H54 (cell line): ENCODE measurements at regions not wholly inside any gene's neighbourhood (a gene's known extent, or its start where the extent isn't known, plus 50 kb on each side); places are given as distances from the start of the nearest gene placed in this dataset.
A peak's percentile ranks its signal among the peaks of the same experiment; 100 is the strongest.
"Not testable (repeated sequence)": the region's sequence is repeated elsewhere in the genome, so short reads cannot be mapped to it uniquely, and the experiment has no call there.

Experiments used
- DNase-seq: peaks from one replicate; pipeline ENCODE4 v3.0.0; 2011; ENCODE audit warnings: low spot score, mixed read lengths; ENCODE audit not compliant: insufficient read length
- FAIRE-seq: peaks from 3 replicates; lab custom pipeline; 2011; peaks lifted over from hg19 to GRCh38; lab: Jason Lieb, UNC
- POLR2A ChIP-seq: IDR thresholded peaks from 2 replicates; pipeline ENCODE4 v1.6.1; 2011; ENCODE audit warnings: low read depth, mild to moderate bottlenecking, low read length

DNA sequence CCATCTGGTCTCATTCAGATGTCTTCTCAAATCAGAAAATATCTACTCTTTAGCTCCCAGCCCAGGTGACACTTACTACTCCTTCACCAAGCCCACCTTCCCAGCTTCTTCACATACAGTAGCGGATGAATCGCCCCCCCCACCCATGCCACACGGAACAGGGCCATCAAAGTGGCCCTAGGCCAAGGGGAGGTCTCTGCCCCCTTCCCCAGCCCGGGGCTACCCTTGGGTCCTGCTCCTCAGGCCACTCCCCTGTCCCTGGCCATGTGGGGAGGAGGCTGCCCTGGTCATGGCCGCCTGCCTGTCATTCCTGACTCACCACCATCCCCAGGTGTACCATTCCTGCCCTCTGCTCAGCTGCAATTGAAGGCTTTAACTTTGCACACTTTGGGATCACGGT lies 142.8 kb downstream of the NECTIN1 start:
- FAIRE-seq, result no peak

DNA sequence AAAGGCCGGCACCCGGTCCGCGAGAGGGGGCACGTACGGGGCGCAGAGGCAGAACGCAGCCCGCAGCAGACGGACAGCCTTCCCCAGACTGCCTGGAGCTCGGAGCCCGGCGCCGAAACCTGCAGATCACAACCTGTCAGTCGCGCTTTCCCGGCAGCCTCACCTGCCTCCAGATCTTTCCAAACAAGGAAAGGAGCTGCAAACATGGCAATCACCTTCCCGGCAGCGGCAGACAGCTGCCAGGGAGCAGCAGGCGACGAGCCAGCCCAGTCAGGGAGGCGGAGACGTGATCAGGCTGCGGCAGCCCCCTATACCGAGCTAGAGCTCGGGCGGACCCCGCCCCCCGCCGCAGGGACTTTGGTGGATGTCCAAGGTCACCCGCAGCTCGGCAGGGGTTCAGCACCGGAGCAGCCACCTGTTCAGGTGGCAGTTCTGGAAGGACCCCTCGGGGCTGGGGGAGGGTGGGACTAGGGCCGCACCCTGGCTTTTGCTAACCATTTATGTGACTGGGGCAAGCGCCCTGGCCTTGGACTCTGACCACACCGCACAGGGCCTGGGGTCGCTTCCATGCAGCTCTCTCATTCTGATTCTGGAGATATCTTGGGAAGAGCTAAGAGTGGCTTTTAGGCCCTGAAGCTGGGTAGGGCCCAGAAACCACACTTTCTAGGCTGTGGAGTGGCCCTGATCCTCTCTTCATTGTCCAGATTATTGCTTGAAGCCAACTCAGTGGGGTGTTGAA lies 143.8 kb downstream of the NECTIN1 start:
- FAIRE-seq (no peak), DNase-seq (no peak)
- TF ChIP-seq POLR2A, result no peak

More for the DNA sequence above, 142.8 kb downstream of the NECTIN1 start:
- no peak for DNase-seq
- no peak for TF ChIP-seq POLR2A

DNA sequence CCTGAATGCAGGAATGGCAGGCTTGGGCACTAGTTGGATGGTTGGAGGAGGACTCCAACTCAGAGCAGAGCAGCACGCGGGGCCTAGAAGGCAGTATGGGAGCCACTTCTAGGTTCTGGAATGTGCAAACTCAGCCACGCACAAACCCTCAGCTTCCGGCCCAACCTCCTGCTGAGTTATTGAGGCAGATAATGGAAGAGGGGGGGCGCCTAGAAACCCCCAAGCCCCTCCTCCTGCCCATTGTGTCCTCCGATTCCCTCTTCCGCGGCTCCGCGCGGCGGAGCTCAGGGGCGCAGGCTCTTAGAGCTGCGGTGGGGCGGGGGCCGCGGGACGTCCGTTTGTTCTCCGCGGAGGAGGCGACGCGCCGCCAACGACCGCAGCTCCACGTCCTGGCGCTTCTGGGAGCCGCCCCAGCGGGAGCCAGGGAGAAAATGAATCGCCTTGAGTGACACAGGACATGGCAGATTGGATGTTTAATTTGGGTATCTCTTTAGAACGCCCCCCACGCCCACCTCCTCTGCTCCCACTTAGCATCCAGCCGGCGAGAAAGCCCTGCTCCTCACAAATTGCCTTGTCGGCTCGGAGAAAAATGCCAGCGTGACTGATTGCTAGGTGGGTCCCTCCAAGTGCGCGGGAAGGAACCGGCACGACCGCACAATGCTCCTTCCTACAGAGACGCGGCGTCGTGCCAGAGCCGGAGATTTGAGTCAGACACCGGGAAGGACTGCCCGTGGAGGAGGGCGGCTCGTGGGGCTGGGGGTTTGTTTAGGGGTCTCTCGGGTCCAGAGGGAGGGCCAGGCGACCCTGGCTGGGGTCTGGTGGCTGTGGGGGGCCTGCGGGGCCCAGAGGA lies 144.6 kb downstream of the NECTIN1 start:
- no peak for TF ChIP-seq POLR2A
- FAIRE-seq (no peak), DNase-seq (peak; percentile 39)

- no peak for TF ChIP-seq POLR2A
- FAIRE-seq, result no peak
- no peak for DNase-seq
These were observed 145.4 kb downstream of the NECTIN1 start for GRCh38 chr11:119583585-119583984.

- FAIRE-seq, DNase-seq: not testable (repeated sequence)
These were observed 147.6 kb downstream of the NECTIN1 start for GRCh38 chr11:119581396-119581795.

GRCh38 chr11:119580751-119581150 lies 148.2 kb downstream of the NECTIN1 start:
- DNase-seq, result no peak
- no peak for TF ChIP-seq POLR2A
- FAIRE-seq, result no peak

GRCh38 chr11:119580081-119580480 lies 148.9 kb downstream of the NECTIN1 start:
- no peak for FAIRE-seq
- DNase-seq, result no peak
- TF ChIP-seq POLR2A, result no peak

DNA sequence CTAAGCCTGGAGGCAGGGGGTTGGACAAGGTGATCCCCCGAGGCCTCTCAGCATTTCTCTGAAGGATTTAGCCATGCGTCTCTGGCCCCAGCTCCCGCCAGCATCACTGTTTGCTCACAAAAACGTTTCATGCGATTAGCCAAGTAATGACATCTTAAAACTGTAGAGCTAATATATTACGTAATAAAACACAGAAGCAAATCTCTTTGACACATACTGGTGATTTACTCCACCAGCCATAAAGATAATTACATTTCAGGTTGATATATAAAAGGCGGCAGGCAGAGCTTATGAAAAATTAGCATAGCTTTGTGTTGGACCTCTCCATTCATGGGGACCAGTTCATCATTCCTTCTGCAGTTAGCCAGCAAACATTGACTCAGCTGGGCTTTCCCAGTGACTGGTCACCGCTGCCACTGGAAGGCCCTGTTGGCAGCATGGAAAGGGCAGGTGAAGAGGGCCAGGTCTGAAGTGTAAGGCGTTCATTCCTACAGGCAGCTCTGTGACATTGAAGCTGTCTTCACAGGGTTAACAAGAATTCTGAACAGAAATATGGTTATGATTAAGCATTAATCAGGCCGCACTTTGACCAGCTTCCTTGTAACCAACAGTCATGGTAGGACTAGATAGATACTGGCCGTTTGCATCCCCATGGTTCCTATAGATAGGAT lies 150.3 kb downstream of the NECTIN1 start:
- FAIRE-seq, result no peak
- DNase-seq, result no peak
- TF ChIP-seq POLR2A, result no peak

GRCh38 chr11:119573858-119574257 lies 150.9 kb upstream of the THY1 start:
- DNase-seq, result no peak
- no peak for TF ChIP-seq POLR2A
- FAIRE-seq, result no peak

GRCh38 chr11:119572481-119573424 lies 149.8 kb upstream of the THY1 start:
- TF ChIP-seq POLR2A, result no peak
- DNase-seq, result no peak
- no peak for FAIRE-seq

GRCh38 chr11:119571311-119571710 lies 148.3 kb upstream of the THY1 start:
- DNase-seq (no peak), FAIRE-seq (no peak)
- TF ChIP-seq POLR2A, result no peak

DNA sequence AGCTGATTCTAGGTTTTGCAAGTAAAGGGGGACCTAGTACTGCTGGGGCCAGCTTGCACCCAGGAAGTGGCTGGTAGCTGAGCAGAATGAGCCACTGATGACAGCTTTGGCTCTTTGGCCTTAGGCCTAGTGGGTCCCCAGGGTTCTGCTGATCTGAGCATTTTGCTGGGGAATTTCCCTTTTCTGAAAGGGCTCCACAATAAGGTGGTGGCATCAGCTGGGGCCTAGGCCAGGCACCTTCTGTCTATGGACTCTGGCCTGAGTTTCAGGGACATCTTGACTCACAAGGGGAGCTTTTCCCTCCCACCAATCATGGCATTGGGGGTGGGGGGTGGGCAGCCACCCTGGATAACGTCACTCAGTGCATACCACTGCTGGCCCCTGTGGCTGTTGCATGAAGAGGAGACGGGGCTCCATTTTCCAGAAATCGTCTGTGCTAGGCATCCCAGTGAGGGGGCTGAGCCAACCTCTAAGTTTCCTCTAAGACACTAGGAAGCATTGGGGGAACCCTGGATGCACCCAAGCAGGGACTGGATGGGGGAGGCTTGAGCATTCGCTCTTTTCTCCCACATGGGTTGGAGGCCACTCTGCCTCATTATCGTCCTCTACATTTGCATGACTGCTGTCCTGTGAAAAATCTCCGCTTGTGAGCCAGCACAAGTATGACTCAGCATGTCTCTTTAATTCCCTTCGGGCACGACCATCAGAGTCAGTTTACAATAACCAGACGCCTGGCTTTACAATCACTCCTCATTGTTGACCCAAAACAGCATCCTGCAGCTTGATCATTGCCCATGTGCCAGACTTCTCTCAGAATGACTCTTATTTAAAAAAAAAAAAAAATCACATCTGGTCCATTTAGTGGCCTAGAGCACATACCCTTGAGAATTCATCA lies 145.0 kb upstream of the THY1 start:
- FAIRE-seq (no peak), DNase-seq (no peak)

More for the DNA sequence above, 145.0 kb upstream of the THY1 start:
- TF ChIP-seq POLR2A, result no peak
